GM19238 (cell line): ENCODE measurements at regions not wholly inside any gene's neighbourhood (a gene's known extent, or its start where the extent isn't known, plus 50 kb on each side); places are given as distances from the start of the nearest gene placed in this dataset.

ENCODE experiments used
- DNase-seq: peaks from one replicate; pipeline ENCODE4 v3.0.0; 2011; ENCODE audit warnings: low spot score; ENCODE audit not compliant: insufficient read length

GRCh38 chr11:37788141-37788877 is 1190.3 kb upstream of the RAG2 start:
- no peak for DNase-seq

GRCh38 chr11:37786214-37786755 is 1188.2 kb upstream of the RAG2 start:
- no peak for DNase-seq

GRCh38 chr11:37774441-37774840 is 1176.4 kb upstream of the RAG2 start:
- DNase-seq, result no peak

- DNase-seq, result no peak
Measured at GRCh38 chr11:37770145-37770544, 1172.1 kb upstream of the RAG2 start.

GRCh38 chr11:37762079-37762478 is 1164.0 kb upstream of the RAG2 start:
- no peak for DNase-seq

GRCh38 chr11:37755521-37755920 is 1157.5 kb upstream of the RAG2 start:
- no peak for DNase-seq

GRCh38 chr11:37748641-37749040 is 1150.6 kb upstream of the RAG2 start:
- DNase-seq, result no peak

- DNase-seq, result no peak
Measured at GRCh38 chr11:37747121-37747520, 1149.1 kb upstream of the RAG2 start.

GRCh38 chr11:37727371-37727770 is 1129.3 kb upstream of the RAG2 start:
- DNase-seq, result no peak

- no peak for DNase-seq
Measured at GRCh38 chr11:37724315-37724714, 1126.3 kb upstream of the RAG2 start.

GRCh38 chr11:37721485-37721884 is 1123.4 kb upstream of the RAG2 start:
- no peak for DNase-seq

GRCh38 chr11:37718431-37718999 is 1120.5 kb upstream of the RAG2 start:
- DNase-seq, result no peak

- no peak for DNase-seq
Measured at GRCh38 chr11:37712251-37712650, 1114.2 kb upstream of the RAG2 start.

GRCh38 chr11:37710031-37710430 is 1112.0 kb upstream of the RAG2 start:
- no peak for DNase-seq

- no peak for DNase-seq
Measured at GRCh38 chr11:37704791-37705190, 1106.8 kb upstream of the RAG2 start.

GRCh38 chr11:37699644-37700043 is 1101.6 kb upstream of the RAG2 start:
- no peak for DNase-seq

- no peak for DNase-seq
Measured at GRCh38 chr11:37695283-37695682, 1097.2 kb upstream of the RAG2 start.

GRCh38 chr11:37689951-37690350 is 1091.9 kb upstream of the RAG2 start:
- DNase-seq, result no peak

GRCh38 chr11:37688456-37688855 is 1090.4 kb upstream of the RAG2 start:
- no peak for DNase-seq

- no peak for DNase-seq
Measured at GRCh38 chr11:37687130-37687529, 1089.1 kb upstream of the RAG2 start.

GRCh38 chr11:37671321-37671720 is 1073.3 kb upstream of the RAG2 start:
- DNase-seq, result no peak

GRCh38 chr11:37666960-37667359 is 1068.9 kb upstream of the RAG2 start:
- no peak for DNase-seq

- DNase-seq, result no peak
Measured at GRCh38 chr11:37657645-37658044, 1059.6 kb upstream of the RAG2 start.
